ENCODE measurements at regions not wholly inside any gene's neighbourhood (a gene's known extent, or its start where the extent isn't known, plus 50 kb on each side); places are given as distances from the start of the nearest gene placed in this dataset.
A peak's percentile ranks its signal among the peaks of the same experiment; 100 is the strongest.

DNA sequence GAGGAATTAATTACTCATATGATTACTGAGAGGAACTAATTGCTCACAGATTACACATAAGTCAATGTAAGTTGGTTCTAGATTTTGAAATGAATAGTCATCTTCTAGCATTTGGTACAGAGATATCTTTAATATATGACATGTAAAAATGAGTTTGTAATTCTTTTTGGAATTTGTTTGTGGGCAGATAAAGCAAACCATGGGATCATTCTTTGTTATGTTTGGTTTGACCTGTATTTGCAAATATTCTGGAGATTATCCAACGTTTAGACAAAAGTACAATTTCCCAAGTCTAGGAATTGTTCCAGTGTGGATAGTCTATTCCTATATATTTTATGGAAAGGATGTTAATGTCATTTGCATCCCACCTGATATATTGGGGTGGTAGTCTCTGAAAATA lies 309.6 kb upstream of the EDNRB start:
- peak; percentile 10 for DNase-seq (ENCODE audit: low read depth, low spot score)

DNA sequence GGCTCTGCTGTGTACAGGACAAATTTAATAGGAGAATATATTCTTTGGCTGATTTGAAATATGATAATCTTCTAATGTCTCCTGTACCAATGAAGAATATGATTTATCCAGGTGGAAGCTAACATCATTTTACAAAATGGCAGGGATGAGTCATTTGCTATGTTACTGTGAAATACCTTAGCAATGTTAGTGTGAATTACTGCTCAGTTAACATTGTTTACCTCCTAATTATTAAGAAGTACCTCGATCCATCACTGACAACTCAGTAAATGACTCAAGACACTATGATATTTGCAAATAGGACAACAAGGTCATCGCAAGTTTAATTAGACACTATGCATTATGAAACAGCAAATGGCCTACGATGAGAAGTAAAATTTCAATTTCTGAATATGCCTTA lies 309.1 kb upstream of the EDNRB start:
- peak; percentile 3 for DNase-seq (ENCODE audit: low read depth, low spot score)

- DNase-seq (ENCODE audit: low read depth, low spot score) = no peak
Observed at GRCh38 chr13:78215458-78216108, 297.0 kb upstream of the EDNRB start.

DNA sequence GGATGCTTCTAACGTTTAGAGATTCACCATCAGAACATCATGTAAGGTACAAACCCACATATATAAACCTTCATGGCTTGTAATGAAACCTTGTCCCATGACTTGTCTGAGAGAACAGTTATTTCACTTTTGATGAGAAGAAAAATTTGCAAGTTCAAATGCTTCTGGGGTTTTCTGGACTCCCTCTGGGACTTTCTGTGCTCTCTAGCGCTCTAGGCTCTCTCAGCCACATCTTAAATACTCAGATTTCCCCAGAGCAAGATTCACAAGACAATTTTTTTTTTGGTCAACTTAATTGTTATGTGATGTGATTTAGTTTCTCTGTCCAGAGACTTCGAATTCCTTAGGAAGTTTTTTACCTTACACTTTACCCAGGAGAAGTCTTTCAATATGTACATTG lies 282.8 kb upstream of the EDNRB start:
- no peak for DNase-seq (ENCODE audit: low read depth, low spot score)

GRCh38 chr13:78198821-78199220 lies 280.2 kb upstream of the EDNRB start:
- no peak for DNase-seq (ENCODE audit: low read depth, low spot score)

DNA sequence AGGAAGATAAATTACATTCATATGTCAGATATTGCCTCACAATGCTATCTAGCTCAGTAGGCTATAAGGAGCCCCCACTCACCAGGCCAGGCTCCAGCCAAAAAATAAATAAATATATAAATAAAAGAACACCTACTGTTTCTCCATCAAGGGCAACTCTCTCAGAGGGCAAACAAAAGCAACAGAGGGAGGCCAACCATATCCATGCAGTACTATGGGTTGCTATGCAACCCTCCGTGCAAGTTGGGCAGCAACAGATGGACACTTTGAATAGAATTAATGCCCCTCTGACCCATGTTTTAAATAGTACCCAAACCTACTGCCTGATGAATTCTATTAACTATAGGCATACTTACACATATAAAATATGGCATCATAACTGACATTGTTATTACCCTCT lies 279.8 kb upstream of the EDNRB start:
- no peak for DNase-seq (ENCODE audit: low read depth, low spot score)

DNA sequence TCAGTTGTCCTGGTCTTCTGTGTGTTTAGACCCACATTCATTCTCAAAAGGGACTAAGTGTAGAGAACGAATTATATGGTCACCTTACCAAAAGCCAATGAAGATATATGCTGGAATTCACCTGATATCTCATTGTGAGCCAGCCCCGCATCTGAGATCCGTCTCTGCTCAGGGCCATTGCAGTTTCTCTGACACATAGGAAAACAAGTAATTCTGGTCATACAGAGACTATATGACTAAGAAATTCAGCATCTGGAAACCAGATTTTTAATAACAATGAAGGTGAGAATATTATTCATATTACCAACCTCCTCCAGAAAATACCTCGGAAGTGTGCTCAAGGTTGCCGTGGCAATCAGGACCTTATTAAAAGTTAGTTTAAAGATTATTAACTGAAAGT lies 278.6 kb upstream of the EDNRB start:
- no peak for DNase-seq (ENCODE audit: low read depth, low spot score)

- peak; percentile 15 for DNase-seq (ENCODE audit: low read depth, low spot score)
Observed at GRCh38 chr13:78194904-78195639, 276.4 kb upstream of the EDNRB start.

GRCh38 chr13:78193846-78194245 lies 275.2 kb upstream of the EDNRB start:
- peak; percentile 10 for DNase-seq (ENCODE audit: low read depth, low spot score)

DNA sequence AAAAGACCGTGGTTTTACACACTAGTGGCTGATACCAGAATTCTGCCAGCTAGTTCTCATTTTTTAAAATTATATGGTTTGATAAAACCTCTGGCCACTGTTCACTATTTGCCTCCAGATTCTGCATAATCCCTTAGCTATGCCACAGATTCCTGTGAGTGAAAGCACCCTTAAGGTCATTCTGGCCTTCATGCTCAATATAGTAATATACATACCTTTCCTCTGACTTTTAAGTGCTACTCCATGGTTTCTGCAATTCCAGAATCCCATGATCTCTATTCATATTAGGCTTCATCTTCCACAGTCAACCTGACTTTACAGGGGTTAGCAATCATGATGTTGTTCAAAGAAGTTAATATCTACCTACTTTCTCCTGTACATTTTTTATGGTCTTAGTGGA lies 274.1 kb upstream of the EDNRB start:
- DNase-seq (ENCODE audit: low read depth, low spot score) = peak; percentile 11

DNA sequence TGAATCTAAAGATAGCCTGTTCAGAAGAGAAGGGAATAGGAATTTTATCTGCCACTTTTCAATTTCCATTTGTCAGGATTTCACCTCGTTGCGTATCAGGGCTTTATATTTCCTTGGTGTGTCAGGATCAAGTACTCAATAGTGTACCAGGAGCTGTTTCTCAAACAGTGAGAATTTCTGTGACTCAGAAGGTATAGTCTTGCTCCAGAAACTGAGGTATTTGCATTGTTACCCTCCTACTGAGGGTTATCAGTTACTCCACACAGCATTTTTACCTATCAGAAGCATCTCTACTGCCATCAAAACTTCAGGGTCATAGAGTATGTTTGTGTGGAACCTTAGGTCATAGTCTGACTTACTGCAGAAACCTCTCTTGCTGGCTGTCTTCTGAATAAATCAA lies 271.7 kb upstream of the EDNRB start:
- no peak for DNase-seq (ENCODE audit: low read depth, low spot score)

GRCh38 chr13:78187781-78188180 lies 269.1 kb upstream of the EDNRB start:
- DNase-seq (ENCODE audit: low read depth, low spot score) = no peak

GRCh38 chr13:78185700-78186099 lies 267.1 kb upstream of the EDNRB start:
- no peak for DNase-seq (ENCODE audit: low read depth, low spot score)

- DNase-seq (ENCODE audit: low read depth, low spot score) = no peak
Observed at GRCh38 chr13:78183732-78184131, 265.1 kb upstream of the EDNRB start.

- no peak for DNase-seq (ENCODE audit: low read depth, low spot score)
Observed at GRCh38 chr13:78182813-78183212, 264.2 kb upstream of the EDNRB start.

DNA sequence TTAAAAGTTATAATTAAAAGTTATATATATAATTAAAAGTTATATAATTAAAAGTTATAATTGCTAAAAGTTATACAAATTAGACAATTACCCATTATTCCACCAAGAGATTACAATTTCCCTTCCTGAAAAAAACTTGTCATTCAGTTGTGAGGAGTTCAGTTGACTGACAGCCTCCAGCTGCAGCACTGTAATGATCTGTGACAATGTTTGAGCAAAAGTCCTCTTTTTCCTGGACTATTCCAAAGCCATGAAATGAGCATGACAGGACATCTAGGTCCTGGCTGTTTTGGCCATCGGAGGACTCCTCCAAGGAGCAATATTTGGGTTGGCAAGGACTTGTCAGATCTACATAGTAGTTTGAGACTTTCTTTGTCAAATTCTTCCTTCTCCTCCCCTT lies 258.7 kb upstream of the EDNRB start:
- no peak for DNase-seq (ENCODE audit: low read depth, low spot score)

DNA sequence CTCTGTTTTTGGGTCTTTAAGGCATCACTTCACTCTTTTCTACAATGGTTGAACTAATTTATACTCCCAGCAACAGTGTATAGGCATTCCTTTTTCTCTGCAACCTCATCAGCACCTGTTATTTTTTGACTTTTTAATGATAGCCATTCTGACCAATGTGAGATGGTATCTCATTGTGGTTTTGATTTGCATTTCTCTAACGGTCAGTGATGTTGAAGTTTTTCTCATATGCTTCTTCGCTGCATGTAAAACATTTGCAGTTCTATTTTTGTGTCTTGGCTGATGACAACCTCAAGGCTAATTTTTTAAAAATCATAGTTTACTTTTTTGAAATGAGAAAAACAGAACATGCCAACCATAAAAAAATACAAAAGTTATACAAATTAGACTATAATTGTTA lies 258.2 kb upstream of the EDNRB start:
- DNase-seq (ENCODE audit: low read depth, low spot score) = no peak

- DNase-seq (ENCODE audit: low read depth, low spot score) = no peak
Observed at GRCh38 chr13:78169386-78169785, 250.8 kb upstream of the EDNRB start.

- no peak for DNase-seq (ENCODE audit: low read depth, low spot score)
Observed at GRCh38 chr13:78168981-78169380, 250.3 kb upstream of the EDNRB start.

DNA sequence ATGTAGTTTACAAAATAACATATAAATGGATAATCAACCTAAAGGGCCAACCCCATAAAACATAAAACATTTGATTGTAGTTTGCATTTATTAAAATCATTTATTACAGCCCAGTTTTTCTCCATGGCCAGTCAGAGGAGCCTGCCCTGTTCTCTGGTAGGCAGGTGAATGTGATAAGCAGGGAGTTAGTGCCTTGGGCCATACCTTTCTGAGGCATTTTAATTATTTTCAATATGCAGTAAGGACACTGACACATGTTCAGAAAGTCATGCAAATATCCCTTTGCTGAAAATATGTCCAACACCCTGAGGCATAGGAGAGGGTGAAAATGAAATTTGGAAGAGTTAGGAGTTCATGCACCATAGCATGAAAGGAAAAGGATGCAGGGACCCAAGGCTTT lies 242.6 kb upstream of the EDNRB start:
- DNase-seq (ENCODE audit: low read depth, low spot score) = no peak

DNA sequence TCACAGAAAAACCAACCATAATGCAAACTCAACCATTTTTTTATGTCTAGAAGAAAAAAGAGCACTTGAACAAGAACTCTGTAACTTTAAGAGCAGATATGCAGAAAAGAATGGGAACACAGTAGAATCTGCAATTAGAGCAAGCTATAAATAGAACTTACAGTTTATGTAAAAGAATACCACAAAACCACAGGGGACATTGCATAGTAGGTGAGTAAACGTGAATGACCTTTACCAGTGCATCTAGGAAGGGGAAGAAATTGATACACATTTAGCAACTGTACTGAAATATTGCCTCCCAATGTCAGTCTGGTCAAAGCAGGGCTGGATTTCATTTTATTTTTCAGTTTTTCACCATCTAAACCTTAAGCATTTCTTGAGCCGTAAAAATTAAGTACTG lies 242.2 kb upstream of the EDNRB start:
- DNase-seq (ENCODE audit: low read depth, low spot score) = peak; percentile 53

GRCh38 chr13:78152415-78152814 lies 233.8 kb upstream of the EDNRB start:
- DNase-seq (ENCODE audit: low read depth, low spot score) = no peak

- DNase-seq (ENCODE audit: low read depth, low spot score) = peak; percentile 75
Observed at GRCh38 chr13:78147905-78148304, 229.3 kb upstream of the EDNRB start.

- DNase-seq (ENCODE audit: low read depth, low spot score) = no peak
Observed at GRCh38 chr13:78145276-78145675, 226.6 kb upstream of the EDNRB start.
